Lower lobe of right lung (tissue), 2 donors: ENCODE measurements at regions not wholly inside any gene's neighbourhood (a gene's known extent, or its start where the extent isn't known, plus 50 kb on each side); places are given as distances from the start of the nearest gene placed in this dataset.

Source experiments
- ATAC-seq, 2 donors: fragments of 200-7000 bp; cut with Tn5 transposase; one replicate each; pipeline ENCODE4 v1.9.1; 2020 to 2022; ENCODE audit warnings: mild to moderate bottlenecking in 2 of 2, moderate library complexity in 2 of 2
- DNase-seq: peaks from one replicate; pipeline ENCODE4 v3.0.0-alpha.2; 2020
- H3K27ac ChIP-seq: fragments of 200-600 bp; one replicate; pipeline ENCODE4 v1.8.0; 2022
- H3K27me3 ChIP-seq: fragments of 200-600 bp; one replicate; pipeline ENCODE4 v1.8.0; 2022; ENCODE audit warnings: low read depth
- H3K36me3 ChIP-seq: fragments of 200-600 bp; one replicate; pipeline ENCODE4 v1.8.0; 2022; ENCODE audit warnings: mild to moderate bottlenecking
- H3K4me1 ChIP-seq: fragments of 200-600 bp; one replicate; pipeline ENCODE4 v1.8.0; 2022
- H3K4me3 ChIP-seq: fragments of 200-600 bp; one replicate; pipeline ENCODE4 v1.8.0; 2022; ENCODE audit warnings: mild to moderate bottlenecking
- H3K9me3 ChIP-seq: fragments of 200-600 bp; one replicate; pipeline ENCODE4 v1.8.0; 2022
- intact Hi-C: fragments of 100-400 bp; cut with DNase I; formaldehyde crosslinking; loops from one replicate; pipeline ENCODE4 v1.11.0; 2022
- TF ChIP-seq, protein P1 (sequence below): fragments of 200-600 bp; IDR thresholded peaks from one replicate; pipeline ENCODE4 v1.8.0; 2022; ENCODE audit warnings: antibody characterized with exemption, mild to moderate bottlenecking
- donor health status: DM: no; HTN: yes; CAD: no; lungs with severe emphysema.

DNA sequence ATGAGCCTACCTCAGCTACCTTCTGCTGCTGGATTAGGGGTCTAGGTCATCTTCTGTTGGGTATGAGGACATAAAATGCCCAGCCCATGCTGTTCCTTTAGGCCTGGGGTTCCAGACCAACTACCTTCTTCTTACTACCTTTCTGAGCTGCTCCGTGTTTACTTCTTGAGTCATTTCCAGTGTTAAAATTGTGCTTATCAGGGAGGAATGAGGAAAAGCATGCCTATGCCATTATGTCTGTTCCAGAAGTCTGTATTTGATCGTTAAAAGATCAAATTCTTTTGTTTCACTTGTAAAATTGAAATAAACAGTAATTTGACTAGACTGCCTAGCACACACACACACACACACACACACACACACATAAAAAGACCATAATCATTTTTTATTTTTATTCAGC lies 1912.7 kb upstream of the TENM3 start:
- H3K4me1 ChIP-seq, result no peaks in the 10 kb centered on the region
- no peak overlapping the region for H3K27ac ChIP-seq
- no peaks in the 10 kb centered on the region for H3K27me3 ChIP-seq
- H3K4me3 ChIP-seq, result no peak overlapping the region
- H3K36me3 ChIP-seq, result no peaks in the 10 kb centered on the region
- no peaks in the 10 kb centered on the region for H3K9me3 ChIP-seq
- DNase-seq (no peak), ATAC-seq (no peak)
- intact Hi-C loops, result no loop called here
- TF ChIP-seq, protein P1, sequence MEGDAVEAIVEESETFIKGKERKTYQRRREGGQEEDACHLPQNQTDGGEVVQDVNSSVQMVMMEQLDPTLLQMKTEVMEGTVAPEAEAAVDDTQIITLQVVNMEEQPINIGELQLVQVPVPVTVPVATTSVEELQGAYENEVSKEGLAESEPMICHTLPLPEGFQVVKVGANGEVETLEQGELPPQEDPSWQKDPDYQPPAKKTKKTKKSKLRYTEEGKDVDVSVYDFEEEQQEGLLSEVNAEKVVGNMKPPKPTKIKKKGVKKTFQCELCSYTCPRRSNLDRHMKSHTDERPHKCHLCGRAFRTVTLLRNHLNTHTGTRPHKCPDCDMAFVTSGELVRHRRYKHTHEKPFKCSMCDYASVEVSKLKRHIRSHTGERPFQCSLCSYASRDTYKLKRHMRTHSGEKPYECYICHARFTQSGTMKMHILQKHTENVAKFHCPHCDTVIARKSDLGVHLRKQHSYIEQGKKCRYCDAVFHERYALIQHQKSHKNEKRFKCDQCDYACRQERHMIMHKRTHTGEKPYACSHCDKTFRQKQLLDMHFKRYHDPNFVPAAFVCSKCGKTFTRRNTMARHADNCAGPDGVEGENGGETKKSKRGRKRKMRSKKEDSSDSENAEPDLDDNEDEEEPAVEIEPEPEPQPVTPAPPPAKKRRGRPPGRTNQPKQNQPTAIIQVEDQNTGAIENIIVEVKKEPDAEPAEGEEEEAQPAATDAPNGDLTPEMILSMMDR, result no peak

GRCh38 chr4:180333162-180333561 lies 1910.0 kb upstream of the TENM3 start:
- DNase-seq (no peak), ATAC-seq (no peak)
- Histone ChIP-seq H3K27me3 (no peaks in the 10 kb centered on the region), H3K4me1 (no peaks in the 10 kb centered on the region), H3K27ac (no peak overlapping the region), H3K9me3 (no peaks in the 10 kb centered on the region), H3K4me3 (no peak overlapping the region), H3K36me3 (no peaks in the 10 kb centered on the region)
- intact Hi-C loops, result no loop called here
- TF ChIP-seq, protein P1, result no peak

DNA sequence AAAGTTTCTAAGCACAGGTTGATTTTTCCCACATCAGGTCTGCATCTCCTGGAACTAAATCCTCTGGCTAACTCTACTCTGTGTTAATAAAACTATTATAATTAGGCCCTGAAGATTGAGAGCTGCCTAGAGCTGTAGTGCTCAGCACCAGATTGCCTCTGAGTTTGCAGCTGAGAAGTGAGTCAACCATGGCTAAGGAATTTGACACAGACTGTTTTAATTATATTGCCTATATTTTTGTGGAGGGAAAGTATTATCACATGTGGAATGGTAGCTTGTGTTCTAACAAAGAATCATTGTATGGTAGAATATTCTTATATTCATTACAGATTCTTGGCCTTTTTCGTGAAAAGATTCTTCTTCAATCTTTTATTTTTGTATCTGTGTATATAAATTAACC lies 1907.6 kb upstream of the TENM3 start:
- Histone ChIP-seq H3K27ac (no peak overlapping the region), H3K9me3 (no peaks in the 10 kb centered on the region), H3K27me3 (no peaks in the 10 kb centered on the region), H3K4me3 (no peak overlapping the region), H3K36me3 (no peaks in the 10 kb centered on the region), H3K4me1 (no peaks in the 10 kb centered on the region)
- TF ChIP-seq, protein P1, result no peak
- ATAC-seq (no peak), DNase-seq (no peak)
- intact Hi-C loops, result no loop called here

DNA sequence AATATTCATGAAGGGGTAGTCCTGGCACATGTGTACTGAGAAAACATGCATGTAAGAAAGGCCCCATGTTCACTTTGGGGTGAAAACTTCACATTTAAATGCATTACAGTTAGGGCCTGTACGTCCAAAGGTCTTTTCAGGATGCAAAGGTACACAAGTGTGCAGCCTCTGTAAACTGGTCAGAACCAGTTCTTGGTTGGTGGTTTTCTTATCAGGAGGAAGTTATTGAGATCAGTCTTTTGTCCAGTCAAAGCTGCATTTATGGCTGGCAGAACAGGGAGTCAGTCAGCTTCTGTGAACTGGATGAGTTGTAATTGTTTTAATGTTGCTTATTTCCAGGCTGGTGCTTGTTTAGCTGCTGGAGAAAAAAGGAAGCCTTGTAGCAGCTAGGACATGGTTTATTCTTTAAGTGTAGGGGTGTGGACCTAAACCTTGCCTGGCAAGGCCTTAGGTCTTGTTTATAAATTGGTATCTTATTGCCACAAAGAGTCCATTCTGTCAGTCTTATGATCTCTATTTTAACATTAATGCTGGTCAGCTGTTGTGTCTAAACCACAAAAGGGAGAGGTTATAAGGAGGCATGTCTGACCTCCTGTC lies 1906.6 kb upstream of the TENM3 start:
- DNase-seq (no peak), ATAC-seq (no peak)
- intact Hi-C loops, result no loop called here
- H3K9me3 ChIP-seq, result no peaks in the 10 kb centered on the region
- H3K36me3 ChIP-seq, result no peaks in the 10 kb centered on the region
- no peaks in the 10 kb centered on the region for H3K4me1 ChIP-seq
- TF ChIP-seq, protein P1, result no peak
- H3K27ac ChIP-seq, result no peak overlapping the region
- no peak overlapping the region for H3K4me3 ChIP-seq
- no peaks in the 10 kb centered on the region for H3K27me3 ChIP-seq

DNA sequence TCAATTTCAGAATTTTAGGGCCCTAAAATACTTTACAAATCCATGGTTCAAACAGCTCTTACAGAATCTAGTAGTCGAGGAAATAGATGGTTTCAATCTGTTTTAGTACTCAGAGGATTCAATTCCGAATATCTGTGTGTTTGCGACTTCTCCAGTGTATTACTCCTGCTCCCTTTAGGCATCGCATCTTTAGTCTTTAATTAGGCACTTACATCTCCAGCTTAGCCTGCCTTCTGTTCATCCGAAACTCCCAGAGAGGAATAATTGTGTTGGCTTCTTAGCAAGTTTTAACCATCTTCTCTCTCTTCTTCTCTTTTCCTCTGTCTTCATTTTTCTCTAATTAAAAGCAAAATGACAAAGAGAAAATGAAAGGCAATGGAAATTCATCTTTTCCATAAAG lies 1901.3 kb upstream of the TENM3 start:
- no peak overlapping the region for H3K27ac ChIP-seq
- no peaks in the 10 kb centered on the region for H3K27me3 ChIP-seq
- intact Hi-C loops, result no loop called here
- H3K4me3 ChIP-seq, result no peak overlapping the region
- H3K36me3 ChIP-seq, result no peaks in the 10 kb centered on the region
- H3K4me1 ChIP-seq, result no peaks in the 10 kb centered on the region
- ATAC-seq (no peak), DNase-seq (no peak)
- TF ChIP-seq, protein P1, result no peak
- no peaks in the 10 kb centered on the region for H3K9me3 ChIP-seq

DNA sequence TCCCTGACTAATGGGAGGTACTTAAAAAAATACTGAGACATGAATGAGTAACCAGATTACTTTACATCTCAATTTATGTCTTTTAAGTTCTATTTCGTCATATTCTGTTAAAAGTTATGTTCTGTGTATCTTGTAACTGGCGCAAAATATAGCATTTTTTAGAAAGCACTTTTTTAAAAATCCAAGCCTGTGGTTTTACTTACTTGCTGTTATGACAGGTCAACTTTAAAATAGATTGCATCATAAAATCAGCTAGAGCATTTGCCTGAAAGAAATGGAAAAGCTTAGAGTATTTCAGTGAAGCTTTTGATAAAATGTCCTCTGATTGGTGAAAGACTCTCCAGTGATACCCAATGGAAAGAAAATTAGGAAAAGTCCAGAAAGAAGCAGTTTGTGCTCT lies 1892.3 kb upstream of the TENM3 start:
- DNase-seq (no peak), ATAC-seq (no peak)
- H3K4me3 ChIP-seq, result no peak overlapping the region
- TF ChIP-seq, protein P1, result no peak
- no peaks in the 10 kb centered on the region for H3K27me3 ChIP-seq
- H3K36me3 ChIP-seq, result no peaks in the 10 kb centered on the region
- H3K27ac ChIP-seq, result no peak overlapping the region
- no peaks in the 10 kb centered on the region for H3K9me3 ChIP-seq
- no peaks in the 10 kb centered on the region for H3K4me1 ChIP-seq
- intact Hi-C loops, result no loop called here
